Natural killer cell (primary cell): ENCODE measurements at regions not wholly inside any gene's neighbourhood (a gene's known extent, or its start where the extent isn't known, plus 50 kb on each side); places are given as distances from the start of the nearest gene placed in this dataset.

ENCODE experiments used
- ATAC-seq, 3 donors: fragments of 150-1000 bp in 2 of 3; fragments of 200-7000 bp in 1 of 3; cut with Tn5 transposase; 1 replicate in 1 of 3; 2 replicates in 2 of 3; pipeline ENCODE4 v1.10.0; 2021; ENCODE audit warnings: mild to moderate bottlenecking in 2 of 3, moderate library complexity in 2 of 3
- DNase-seq, 2 donors: peaks; one replicate each; pipeline versions ENCODE4 v3.0.0 to v3.0.0-alpha.2; 2013 to 2021; ENCODE audit warnings: mixed read lengths in 1 of 2
- H3K27ac ChIP-seq: one replicate; pipeline ENCODE4 v1.5.1; 2013; ENCODE audit warnings: mild to moderate bottlenecking, low read length
- H3K27me3 ChIP-seq: one replicate; pipeline ENCODE4 v1.6.1; 2013; ENCODE audit warnings: low read length; ENCODE audit not compliant: control insufficient read depth, insufficient read depth
- H3K36me3 ChIP-seq: one replicate; pipeline ENCODE4 v1.6.1; 2013; ENCODE audit warnings: low read length; ENCODE audit not compliant: control insufficient read depth, insufficient read depth
- H3K4me1 ChIP-seq: one replicate; pipeline ENCODE4 v1.6.1; 2013; ENCODE audit warnings: low read length; ENCODE audit not compliant: control insufficient read depth, insufficient read depth
- H3K4me3 ChIP-seq: one replicate; pipeline ENCODE4 v1.5.1; 2013; ENCODE audit warnings: low read length
- H3K9me3 ChIP-seq: one replicate; pipeline ENCODE4 v1.6.1; 2013; ENCODE audit warnings: low read length; ENCODE audit not compliant: control insufficient read depth, insufficient read depth
- H3K27ac Mint-ChIP-seq, 2 donors: one replicate each; pipeline ENCODE4 v1.8.0; 2022; ENCODE audit warnings: mild to moderate bottlenecking in 2 of 2, mixed read lengths in 2 of 2, moderate library complexity in 1 of 2
- H3K27me3 Mint-ChIP-seq, 2 donors: one replicate each; pipeline ENCODE4 v1.8.0; 2022; ENCODE audit warnings: low read depth in 2 of 2, mixed read lengths in 2 of 2
- H3K36me3 Mint-ChIP-seq: one replicate; pipeline ENCODE4 v1.8.0; 2022; ENCODE audit warnings: mixed read lengths
- H3K4me1 Mint-ChIP-seq, 2 donors: one replicate each; pipeline ENCODE4 v1.8.0; 2022; ENCODE audit warnings: mixed read lengths in 2 of 2
- H3K4me3 Mint-ChIP-seq: one replicate; pipeline ENCODE4 v1.8.0; 2022; ENCODE audit warnings: mild to moderate bottlenecking, moderate library complexity, mixed read lengths
- H3K9me3 Mint-ChIP-seq, 2 donors: one replicate each; pipeline ENCODE4 v1.8.0; 2022; ENCODE audit warnings: mixed read lengths in 2 of 2
- WGBS: methylation state at CpG from one replicate; pipeline ENCODE4 v1.1.7; 2013; ENCODE audit warnings: missing lambda C conversion rate; ENCODE audit not compliant: insufficient coverage; 5-methylcytosine and 5-hydroxymethylcytosine counted together
- intact Hi-C: fragments of 100-400 bp; cut with micrococcal nuclease; formaldehyde crosslinking; loops from one replicate; pipeline ENCODE4 v1.14.2; 2022
- TF ChIP-seq, protein P1 (sequence below): fragments of 200-600 bp; IDR thresholded peaks from one replicate; pipeline ENCODE4 v1.8.0; 2022; ENCODE audit warnings: antibody characterized with exemption

GRCh38 chr11:19650467-19650866 lies 62.2 kb upstream of the NAV2 start:
- H3K4me1 Mint-ChIP-seq = no peaks in the 10 kb centered on the region
- H3K9me3 Mint-ChIP-seq = no peaks in the 10 kb centered on the region
- Histone ChIP-seq H3K4me1 (peaks cover 7% of the 10 kb centered on the region), H3K36me3 (no peaks in the 10 kb centered on the region), H3K4me3 (no peak overlapping the region), H3K27ac (no peak overlapping the region), H3K9me3 (no peaks in the 10 kb centered on the region), H3K27me3 (no peaks in the 10 kb centered on the region)
- peaks cover 0 to 12% of the 10 kb centered on the region in 2 donors for H3K27me3 Mint-ChIP-seq
- no peak overlapping the region for H3K27ac Mint-ChIP-seq
- H3K36me3 Mint-ChIP-seq = no peaks in the 10 kb centered on the region
- intact Hi-C loops = no loop called here
- ATAC-seq (no peak), DNase-seq (no peak)
- TF ChIP-seq, protein P1, sequence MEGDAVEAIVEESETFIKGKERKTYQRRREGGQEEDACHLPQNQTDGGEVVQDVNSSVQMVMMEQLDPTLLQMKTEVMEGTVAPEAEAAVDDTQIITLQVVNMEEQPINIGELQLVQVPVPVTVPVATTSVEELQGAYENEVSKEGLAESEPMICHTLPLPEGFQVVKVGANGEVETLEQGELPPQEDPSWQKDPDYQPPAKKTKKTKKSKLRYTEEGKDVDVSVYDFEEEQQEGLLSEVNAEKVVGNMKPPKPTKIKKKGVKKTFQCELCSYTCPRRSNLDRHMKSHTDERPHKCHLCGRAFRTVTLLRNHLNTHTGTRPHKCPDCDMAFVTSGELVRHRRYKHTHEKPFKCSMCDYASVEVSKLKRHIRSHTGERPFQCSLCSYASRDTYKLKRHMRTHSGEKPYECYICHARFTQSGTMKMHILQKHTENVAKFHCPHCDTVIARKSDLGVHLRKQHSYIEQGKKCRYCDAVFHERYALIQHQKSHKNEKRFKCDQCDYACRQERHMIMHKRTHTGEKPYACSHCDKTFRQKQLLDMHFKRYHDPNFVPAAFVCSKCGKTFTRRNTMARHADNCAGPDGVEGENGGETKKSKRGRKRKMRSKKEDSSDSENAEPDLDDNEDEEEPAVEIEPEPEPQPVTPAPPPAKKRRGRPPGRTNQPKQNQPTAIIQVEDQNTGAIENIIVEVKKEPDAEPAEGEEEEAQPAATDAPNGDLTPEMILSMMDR = no peak
- 86% methylated on average over 3 of the region's 3 CpGs for WGBS
- H3K4me3 Mint-ChIP-seq = no peak overlapping the region

DNA sequence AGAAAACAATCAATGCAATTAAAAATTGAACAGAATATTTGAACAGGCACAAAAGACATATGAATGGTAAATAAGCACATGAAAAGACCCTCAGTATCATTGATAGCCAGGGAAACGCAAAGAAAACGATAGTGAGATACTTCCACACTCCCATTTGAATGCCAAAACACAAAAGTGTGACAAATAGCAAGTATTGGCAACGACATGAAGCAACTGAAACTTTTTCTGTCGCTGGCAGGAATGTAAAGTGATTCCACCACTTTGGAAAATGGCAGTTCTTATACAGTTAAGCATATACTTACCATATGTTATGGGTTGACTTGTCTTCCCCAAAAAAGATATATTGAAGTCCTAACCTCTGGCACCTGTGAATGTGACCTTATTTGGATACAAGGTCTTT lies 62.9 kb upstream of the NAV2 start:
- peaks cover 0 to 12% of the 10 kb centered on the region in 2 donors for H3K27me3 Mint-ChIP-seq
- H3K4me3 ChIP-seq = no peak overlapping the region
- H3K36me3 ChIP-seq = no peaks in the 10 kb centered on the region
- DNase-seq = no peak
- WGBS = 89% methylated on average over 4 of the region's 4 CpGs
- TF ChIP-seq, protein P1 = no peak
- intact Hi-C loops = no loop called here
- H3K9me3 ChIP-seq = no peaks in the 10 kb centered on the region
- no peak overlapping the region for H3K27ac Mint-ChIP-seq
- peaks cover 7% of the 10 kb centered on the region for H3K4me1 ChIP-seq
- H3K36me3 Mint-ChIP-seq = no peaks in the 10 kb centered on the region
- H3K9me3 Mint-ChIP-seq = no peaks in the 10 kb centered on the region
- no peak for ATAC-seq
- no peaks in the 10 kb centered on the region for H3K4me1 Mint-ChIP-seq
- H3K4me3 Mint-ChIP-seq = no peak overlapping the region
- H3K27ac ChIP-seq = no peak overlapping the region
- no peaks in the 10 kb centered on the region for H3K27me3 ChIP-seq

GRCh38 chr11:19648321-19648720 lies 64.3 kb upstream of the NAV2 start:
- Mint-ChIP-seq H3K4me1 (no peaks in the 10 kb centered on the region), H3K27ac (no peak overlapping the region), H3K4me3 (no peak overlapping the region), H3K27me3 (peaks cover 0 to 12% of the 10 kb centered on the region in 2 donors), H3K9me3 (no peaks in the 10 kb centered on the region), H3K36me3 (no peaks in the 10 kb centered on the region)
- no peak overlapping the region for H3K27ac ChIP-seq
- ATAC-seq (no peak), DNase-seq (no peak)
- WGBS = 88% methylated on average over 2 of the region's 3 CpGs
- TF ChIP-seq, protein P1 = no peak
- H3K9me3 ChIP-seq = no peaks in the 10 kb centered on the region
- no peaks in the 10 kb centered on the region for H3K27me3 ChIP-seq
- H3K36me3 ChIP-seq = no peaks in the 10 kb centered on the region
- no peak overlapping the region for H3K4me3 ChIP-seq
- H3K4me1 ChIP-seq = peaks cover 7% of the 10 kb centered on the region
- intact Hi-C loops = no loop called here

- H3K4me3 Mint-ChIP-seq = no peak overlapping the region
- Histone ChIP-seq H3K27ac (no peak overlapping the region), H3K27me3 (no peaks in the 10 kb centered on the region), H3K4me1 (peaks cover 7% of the 10 kb centered on the region), H3K9me3 (no peaks in the 10 kb centered on the region), H3K4me3 (no peak overlapping the region), H3K36me3 (no peaks in the 10 kb centered on the region)
- 80% methylated on average over 1 of the region's 3 CpGs for WGBS
- ATAC-seq = no peak
- peaks cover 0 to 12% of the 10 kb centered on the region in 2 donors for H3K27me3 Mint-ChIP-seq
- DNase-seq = no peak
- TF ChIP-seq, protein P1 = no peak
- intact Hi-C loops = no loop called here
- no peak overlapping the region for H3K27ac Mint-ChIP-seq
- no peaks in the 10 kb centered on the region for H3K4me1 Mint-ChIP-seq
- H3K36me3 Mint-ChIP-seq = no peaks in the 10 kb centered on the region
- H3K9me3 Mint-ChIP-seq = no peaks in the 10 kb centered on the region
Measured at GRCh38 chr11:19647816-19648215, 64.8 kb upstream of the NAV2 start.
